ENCODE measurements at regions not wholly inside any gene's neighbourhood (a gene's known extent, or its start where the extent isn't known, plus 50 kb on each side); places are given as distances from the start of the nearest gene placed in this dataset.
"Not testable (repeated sequence)": the region's sequence is repeated elsewhere in the genome, so short reads cannot be mapped to it uniquely, and the experiment has no call there.

GRCh38 chr6:3546121-3546520 is 89.3 kb upstream of the SLC22A23 start:
- no peak for DNase-seq

- no peak for DNase-seq
Observed at GRCh38 chr6:3545156-3545555, 88.3 kb upstream of the SLC22A23 start.

- DNase-seq: no peak
Observed at GRCh38 chr6:3542032-3542640, 85.3 kb upstream of the SLC22A23 start.

GRCh38 chr6:3541006-3541585 is 84.2 kb upstream of the SLC22A23 start:
- DNase-seq: no peak

- DNase-seq: no peak
Observed at GRCh38 chr6:3540253-3540820, 83.5 kb upstream of the SLC22A23 start.

- no peak for DNase-seq
Observed at GRCh38 chr6:3538536-3538935, 81.7 kb upstream of the SLC22A23 start.

GRCh38 chr6:3536901-3537300 is 80.1 kb upstream of the SLC22A23 start:
- no peak for DNase-seq

GRCh38 chr6:3535776-3536435 is 79.1 kb upstream of the SLC22A23 start:
- no peak for DNase-seq

GRCh38 chr6:3535033-3535775 is 78.4 kb upstream of the SLC22A23 start:
- no peak for DNase-seq

GRCh38 chr6:3534599-3534998 is 77.7 kb upstream of the SLC22A23 start:
- no peak for DNase-seq

- DNase-seq: no peak
Observed at GRCh38 chr6:3533981-3534380, 77.1 kb upstream of the SLC22A23 start.

GRCh38 chr6:3532296-3532916 is 75.6 kb upstream of the SLC22A23 start:
- no peak for DNase-seq

GRCh38 chr6:3531481-3531880 is 74.6 kb upstream of the SLC22A23 start:
- DNase-seq: no peak

- no peak for DNase-seq
Observed at GRCh38 chr6:3530515-3530914, 73.7 kb upstream of the SLC22A23 start.

GRCh38 chr6:3529721-3530120 is 72.9 kb upstream of the SLC22A23 start:
- DNase-seq: no peak

GRCh38 chr6:3529232-3529631 is 72.4 kb upstream of the SLC22A23 start:
- no peak for DNase-seq

- DNase-seq: not testable (repeated sequence)
Observed at GRCh38 chr6:3528081-3528671, 71.3 kb upstream of the SLC22A23 start.

- no peak for DNase-seq
Observed at GRCh38 chr6:3527651-3527977, 70.8 kb upstream of the SLC22A23 start.

GRCh38 chr6:3526962-3527650 is 70.3 kb upstream of the SLC22A23 start:
- no peak for DNase-seq

- DNase-seq: no peak
Observed at GRCh38 chr6:3525915-3526314, 69.1 kb upstream of the SLC22A23 start.

GRCh38 chr6:3524456-3524855 is 67.6 kb upstream of the SLC22A23 start:
- no peak for DNase-seq

- DNase-seq: no peak
Observed at GRCh38 chr6:3523966-3524365, 67.1 kb upstream of the SLC22A23 start.
